ENCODE measurements at regions not wholly inside any gene's neighbourhood (a gene's known extent, or its start where the extent isn't known, plus 50 kb on each side); places are given as distances from the start of the nearest gene placed in this dataset.

DNA sequence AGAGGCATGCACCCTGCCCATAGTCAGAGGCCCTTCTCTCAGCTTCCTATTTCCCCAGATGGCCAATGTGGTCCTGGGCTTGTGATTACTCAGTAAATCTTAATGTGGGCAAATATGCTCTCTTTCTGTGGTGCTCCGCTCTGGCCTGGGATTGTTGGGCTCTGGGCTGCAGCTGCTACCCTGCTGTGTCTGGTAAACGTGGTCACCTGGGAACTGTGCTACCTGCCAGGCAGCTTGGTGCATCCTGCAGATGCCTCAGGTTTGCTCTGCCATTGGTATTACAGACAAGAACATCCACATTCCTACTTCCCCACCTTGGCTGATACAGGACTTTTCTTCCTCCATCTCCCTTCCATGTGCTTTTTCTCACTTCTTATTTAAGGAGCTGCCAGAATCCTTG is 611.5 kb upstream of the IMPG1 start:
- no peak for TF ChIP-seq CTCF (IDR thresholded peaks at IDR 0.05)
- no peak for TF ChIP-seq POLR2A (IDR thresholded peaks at IDR 0.05)
- no peak for TF ChIP-seq EP300 (IDR thresholded peaks at IDR 0.05)
